Breast epithelium (tissue), 4 donors: ENCODE measurements at regions not wholly inside any gene's neighbourhood (a gene's known extent, or its start where the extent isn't known, plus 50 kb on each side); places are given as distances from the start of the nearest gene placed in this dataset.
A peak's percentile ranks its signal among the peaks of the same experiment; 100 is the strongest.

ENCODE experiments used
- DNase-seq, 2 donors: peaks; one replicate each; pipeline ENCODE4 v3.0.0-alpha.2; 2019; ENCODE audit warnings: low spot score in 2 of 2
- H3K27ac ChIP-seq, 2 donors: fragments of 200-600 bp; sonication (generic) in 1 of 2; one replicate each; pipeline ENCODE4 v1.5.1; 2016 to 2019; ENCODE audit warnings: mild to moderate bottlenecking in 1 of 2
- H3K27me3 ChIP-seq, 2 donors: fragments of 200-600 bp; sonication (generic) in 1 of 2; one replicate each; pipeline versions ENCODE4 v1.5.1 to v1.6.0; 2017 to 2019; ENCODE audit warnings: control low read depth in 1 of 2, mild to moderate bottlenecking in 1 of 2
- H3K36me3 ChIP-seq: fragments of 200-600 bp; one replicate; pipeline ENCODE4 v1.5.1; 2019
- H3K4me1 ChIP-seq, 2 donors: fragments of 200-600 bp; sonication (generic); one replicate each; pipeline ENCODE4 v1.5.1; 2016 to 2019; ENCODE audit warnings: control low read depth in 1 of 2
- H3K4me3 ChIP-seq, 3 donors: fragments of 200-600 bp; sonication (generic); 1 replicate in 2 of 3; 2 replicates in 1 of 3; pipeline ENCODE4 v1.5.1; 2016 to 2019; ENCODE audit warnings: mild to moderate bottlenecking in 3 of 3, moderate library complexity in 2 of 3
- H3K9me3 ChIP-seq, 2 donors: fragments of 200-600 bp; sonication (generic) in 1 of 2; one replicate each; pipeline ENCODE4 v1.5.1; 2016 to 2019; ENCODE audit warnings: control low read depth in 1 of 2
- CTCF ChIP-seq, 3 donors: fragments of 450-650 bp; IDR thresholded peaks; one replicate each; pipeline ENCODE4 v1.5.1; 2016 to 2017; ENCODE audit warnings: antibody characterized with exemption in 3 of 3, mild to moderate bottlenecking in 3 of 3, moderate library complexity in 3 of 3
- POLR2A ChIP-seq: fragments of 450-650 bp; IDR thresholded peaks from one replicate; pipeline ENCODE4 v1.6.1; 2016; ENCODE audit warnings: antibody characterized with exemption, mild to moderate bottlenecking, moderate library complexity
- POLR2AphosphoS5 ChIP-seq, 3 donors: sonication (generic); formaldehyde crosslinking; IDR thresholded peaks; one replicate each; pipeline ENCODE4 v1.6.1; 2017; ENCODE audit warnings: antibody characterized with exemption in 3 of 3
- intact Hi-C: fragments of 100-400 bp; cut with DNase I; formaldehyde crosslinking; loops from one replicate; pipeline ENCODE4 v1.15.1; 2023; ENCODE audit warnings: low total_unique reads

- H3K4me1 ChIP-seq = no peaks in the 10 kb centered on the region
- no peaks in the 10 kb centered on the region for H3K36me3 ChIP-seq
- H3K27ac ChIP-seq = peak overlapping the region; percentile 46 to 62
- DNase-seq = peak; percentile 65 to 75
- H3K9me3 ChIP-seq = no peaks in the 10 kb centered on the region
- intact Hi-C loops = no loop called here
- H3K4me3 ChIP-seq = peak overlapping the region; percentile 39 to 65 (median 58)
- no peak for TF ChIP-seq POLR2A
- TF ChIP-seq CTCF (IDR thresholded peaks at IDR 0.05) = peak; percentile 21 to 46 (median 34)
- peaks cover 0 to 12% of the 10 kb centered on the region in 2 donors for H3K27me3 ChIP-seq
Observed at GRCh38 chr6:27687154-27688013, 214.5 kb upstream of the ZNF184 start.

- intact Hi-C loops = no loop called here
- Histone ChIP-seq H3K36me3 (no peaks in the 10 kb centered on the region), H3K27me3 (peaks cover 0 to 33% of the 10 kb centered on the region in 2 donors), H3K4me1 (no peaks in the 10 kb centered on the region), H3K27ac (no peak overlapping the region), H3K9me3 (no peaks in the 10 kb centered on the region), H3K4me3 (no peak overlapping the region)
- TF ChIP-seq CTCF (IDR thresholded peaks at IDR 0.05) (no peak), POLR2AphosphoS5 (IDR thresholded peaks at IDR 0.05) (no peak), POLR2A (no peak)
- no peak for DNase-seq
Observed at GRCh38 chr6:27685279-27685678, 212.4 kb upstream of the ZNF184 start.

- no peak overlapping the region for H3K4me3 ChIP-seq
- H3K36me3 ChIP-seq = no peaks in the 10 kb centered on the region
- H3K27ac ChIP-seq = no peak overlapping the region
- TF ChIP-seq CTCF (IDR thresholded peaks at IDR 0.05) (no peak), POLR2AphosphoS5 (IDR thresholded peaks at IDR 0.05) (no peak), POLR2A (no peak)
- intact Hi-C loops = no loop called here
- DNase-seq = no peak
- H3K9me3 ChIP-seq = no peaks in the 10 kb centered on the region
- H3K4me1 ChIP-seq = no peaks in the 10 kb centered on the region
- peaks cover 0 to 41% of the 10 kb centered on the region in 2 donors for H3K27me3 ChIP-seq
Observed at GRCh38 chr6:27684264-27685211, 211.6 kb upstream of the ZNF184 start.

DNA sequence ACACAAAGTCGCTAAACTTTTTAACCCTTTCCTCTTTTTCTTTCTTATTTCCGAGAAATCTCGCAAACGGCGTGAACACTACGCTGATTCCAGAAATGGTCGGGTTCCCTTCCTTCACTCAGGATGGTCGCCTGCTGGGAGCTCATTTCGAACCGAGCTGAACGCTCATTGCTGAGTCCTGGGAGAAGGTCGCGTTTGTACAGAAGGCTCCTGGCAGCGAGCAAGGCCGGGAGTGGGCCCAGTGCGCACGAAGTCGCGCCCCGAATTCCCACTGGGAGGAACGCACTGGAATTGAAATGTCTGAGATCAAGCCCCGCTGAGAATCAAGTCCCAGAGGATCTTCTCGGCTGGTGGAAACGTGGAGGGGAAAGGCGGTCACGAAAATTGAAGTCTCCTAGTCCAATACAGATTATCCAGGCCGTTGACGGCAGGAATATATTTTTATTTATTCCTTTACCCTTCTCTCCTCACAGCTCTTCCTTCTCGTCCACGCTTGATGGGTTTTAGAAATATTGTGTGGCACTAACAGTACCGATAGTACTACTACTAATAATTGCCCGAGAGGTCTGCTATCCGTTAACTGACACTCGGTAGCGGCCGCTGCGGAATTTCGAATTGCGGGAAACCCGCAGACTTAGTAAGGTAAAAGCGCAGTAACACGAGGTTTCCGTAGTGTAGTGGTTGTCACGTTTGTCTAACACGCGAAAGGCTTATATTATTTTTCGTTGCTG is 207.2 kb upstream of the ZNF184 start:
- Histone ChIP-seq H3K4me1 (no peaks in the 10 kb centered on the region), H3K9me3 (no peaks in the 10 kb centered on the region), H3K4me3 (no peak overlapping the region), H3K27me3 (peaks cover 0 to 83% of the 10 kb centered on the region in 2 donors), H3K36me3 (no peaks in the 10 kb centered on the region), H3K27ac (no peak overlapping the region)
- TF ChIP-seq POLR2AphosphoS5 (IDR thresholded peaks at IDR 0.05) = no peak
- no peak for TF ChIP-seq POLR2A
- TF ChIP-seq CTCF (IDR thresholded peaks at IDR 0.05) = no peak
- DNase-seq = no peak
- intact Hi-C loops = no loop called here
